GM21447 (cell line): ENCODE measurements at regions not wholly inside any gene's neighbourhood (a gene's known extent, or its start where the extent isn't known, plus 50 kb on each side); places are given as distances from the start of the nearest gene placed in this dataset.

Experiments used
- ATAC-seq: cut with Tn5 transposase; IDR thresholded peaks from one replicate; pipeline ENCODE4 v1.9.1; 2021; ENCODE audit not compliant: unreplicated experiment

GRCh38 chr13:50664951-50665350 lies 178.5 kb downstream of the DLEU7 start:
- ATAC-seq = no peak

GRCh38 chr13:50668049-50668448 lies 175.4 kb downstream of the DLEU7 start:
- ATAC-seq = no peak

- ATAC-seq = no peak
These were observed 174.7 kb downstream of the DLEU7 start for GRCh38 chr13:50668691-50669271.

- ATAC-seq = no peak
These were observed 173.2 kb downstream of the DLEU7 start for GRCh38 chr13:50670272-50670671.

GRCh38 chr13:50670847-50671496 lies 172.5 kb downstream of the DLEU7 start:
- ATAC-seq = no peak

- no peak for ATAC-seq
These were observed 172.0 kb downstream of the DLEU7 start for GRCh38 chr13:50671497-50671850.

GRCh38 chr13:50672025-50672424 lies 171.5 kb downstream of the DLEU7 start:
- no peak for ATAC-seq

GRCh38 chr13:50675651-50676050 lies 167.8 kb downstream of the DLEU7 start:
- no peak for ATAC-seq

- no peak for ATAC-seq
These were observed 166.9 kb downstream of the DLEU7 start for GRCh38 chr13:50676602-50677001.

- no peak for ATAC-seq
These were observed 166.2 kb downstream of the DLEU7 start for GRCh38 chr13:50677258-50677657.

GRCh38 chr13:50677687-50678463 lies 165.6 kb downstream of the DLEU7 start:
- no peak for ATAC-seq

GRCh38 chr13:50678464-50679162 lies 164.9 kb downstream of the DLEU7 start:
- no peak for ATAC-seq

GRCh38 chr13:50679321-50679720 lies 164.2 kb downstream of the DLEU7 start:
- ATAC-seq = no peak

GRCh38 chr13:50682002-50682401 lies 161.5 kb downstream of the DLEU7 start:
- no peak for ATAC-seq

- ATAC-seq = no peak
These were observed 160.5 kb downstream of the DLEU7 start for GRCh38 chr13:50682966-50683365.

- no peak for ATAC-seq
These were observed 159.1 kb downstream of the DLEU7 start for GRCh38 chr13:50684366-50684765.

GRCh38 chr13:50685491-50685890 lies 158.0 kb downstream of the DLEU7 start:
- no peak for ATAC-seq

- no peak for ATAC-seq
These were observed 157.5 kb downstream of the DLEU7 start for GRCh38 chr13:50685956-50686355.

GRCh38 chr13:50686551-50686950 lies 156.9 kb downstream of the DLEU7 start:
- no peak for ATAC-seq

- no peak for ATAC-seq
These were observed 155.9 kb downstream of the DLEU7 start for GRCh38 chr13:50687545-50687944.

- ATAC-seq = no peak
These were observed 153.5 kb downstream of the DLEU7 start for GRCh38 chr13:50690006-50690405.
